ENCODE measurements at regions not wholly inside any gene's neighbourhood (a gene's known extent, or its start where the extent isn't known, plus 50 kb on each side); places are given as distances from the start of the nearest gene placed in this dataset.

GRCh38 chr9:109721001-109721400 lies 59.0 kb upstream of the PALM2AKAP2 start:
- Histone ChIP-seq H3K4me2 (ENCODE audit: insufficient read depth, low read length) (no peak overlapping the region), H3K27ac (ENCODE audit: insufficient read depth, low read depth, low read length) (no peak overlapping the region), H4K20me1 (replicated peaks; ENCODE audit: control insufficient read depth, extremely low read depth, insufficient read depth, low read length) (no peaks in the 10 kb centered on the region), H3K4me3 (replicated peaks in 1 of 3; ENCODE audit: insufficient read depth in 1 of 3, low read depth in 1 of 3, low read length in 3 of 3) (no peak overlapping the region), H3K9ac (replicated peaks; ENCODE audit: extremely low read depth, insufficient read depth, low read length) (no peak overlapping the region), H3K9me3 (replicated peaks; ENCODE audit: control insufficient read depth, insufficient read depth, low read length) (no peaks in the 10 kb centered on the region), H3K4me1 (ENCODE audit: control insufficient read depth, extremely low read depth, insufficient read depth, low read length) (no peaks in the 10 kb centered on the region), H3K9me1 (replicated peaks; ENCODE audit: control insufficient read depth, extremely low read depth, insufficient read depth, low read length) (no peaks in the 10 kb centered on the region), H2AFZ (ENCODE audit: low read depth, low read length) (no peak overlapping the region), H3K79me2 (ENCODE audit: control insufficient read depth, insufficient read depth, low read length) (no peaks in the 10 kb centered on the region), H3K27me3 (ENCODE audit: control insufficient read depth in 2 of 2, insufficient read depth in 2 of 2, low read length in 2 of 2) (no peaks in the 10 kb centered on the region), H3K36me3 (ENCODE audit: control insufficient read depth in 2 of 2, extremely low read depth in 1 of 2, insufficient read depth in 2 of 2, low read length in 2 of 2) (no peaks in the 10 kb centered on the region)
- dilution Hi-C loops (cut with MboI; ENCODE audit: extremely low pct_ligation_motif_present, low sequenced_read_pairs), result no loop called here
- ChIA-PET POLR2A (no interaction called here), CTCF (interaction anchor here (1.1 kb wide), 2 partner anchors 8 to 52 kb away, joined by 3 to 4 read pairs; no protein-coding TSS in a partner anchor)
- no TSS peak for BruUV-seq (replicated peaks)
- FAIRE-seq (no peak), DNase-seq (ENCODE audit: low read depth, low spot score) (no peak)
- no peak for TF ChIP-seq POLR2AphosphoS5 (IDR thresholded peaks at IDR 0.05; ENCODE audit: insufficient read depth, low read depth, low read length)
- no peak for TF ChIP-seq POLR2A (IDR thresholded peaks at IDR 0.05; ENCODE audit: low read depth, low read length)
- no peak for TF ChIP-seq FOS (IDR thresholded peaks at IDR 0.05; ENCODE audit: borderline replicate concordance, insufficient read depth, low read length)
- TF ChIP-seq EZH2 (IDR thresholded peaks at IDR 0.05; ENCODE audit: borderline replicate concordance, low read depth, low read length, severe bottlenecking), result no peak
- TF ChIP-seq, protein P1, sequence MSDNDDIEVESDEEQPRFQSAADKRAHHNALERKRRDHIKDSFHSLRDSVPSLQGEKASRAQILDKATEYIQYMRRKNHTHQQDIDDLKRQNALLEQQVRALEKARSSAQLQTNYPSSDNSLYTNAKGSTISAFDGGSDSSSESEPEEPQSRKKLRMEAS (IDR thresholded peaks at IDR 0.05; ENCODE audit: insufficient read depth, insufficient read length), result no peak
- no peak for TF ChIP-seq GATA2 (IDR thresholded peaks at IDR 0.05; ENCODE audit: insufficient read depth, insufficient read length, low read depth, low read length)
- TF ChIP-seq, protein P2, sequence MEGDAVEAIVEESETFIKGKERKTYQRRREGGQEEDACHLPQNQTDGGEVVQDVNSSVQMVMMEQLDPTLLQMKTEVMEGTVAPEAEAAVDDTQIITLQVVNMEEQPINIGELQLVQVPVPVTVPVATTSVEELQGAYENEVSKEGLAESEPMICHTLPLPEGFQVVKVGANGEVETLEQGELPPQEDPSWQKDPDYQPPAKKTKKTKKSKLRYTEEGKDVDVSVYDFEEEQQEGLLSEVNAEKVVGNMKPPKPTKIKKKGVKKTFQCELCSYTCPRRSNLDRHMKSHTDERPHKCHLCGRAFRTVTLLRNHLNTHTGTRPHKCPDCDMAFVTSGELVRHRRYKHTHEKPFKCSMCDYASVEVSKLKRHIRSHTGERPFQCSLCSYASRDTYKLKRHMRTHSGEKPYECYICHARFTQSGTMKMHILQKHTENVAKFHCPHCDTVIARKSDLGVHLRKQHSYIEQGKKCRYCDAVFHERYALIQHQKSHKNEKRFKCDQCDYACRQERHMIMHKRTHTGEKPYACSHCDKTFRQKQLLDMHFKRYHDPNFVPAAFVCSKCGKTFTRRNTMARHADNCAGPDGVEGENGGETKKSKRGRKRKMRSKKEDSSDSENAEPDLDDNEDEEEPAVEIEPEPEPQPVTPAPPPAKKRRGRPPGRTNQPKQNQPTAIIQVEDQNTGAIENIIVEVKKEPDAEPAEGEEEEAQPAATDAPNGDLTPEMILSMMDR (IDR thresholded peaks at IDR 0.05; ENCODE audit: extremely low read depth in 1 of 2, insufficient read depth in 1 of 2, low read depth in 1 of 2, low read length in 2 of 2), result no peak
- no peak for TF ChIP-seq MYC (IDR thresholded peaks at IDR 0.05; ENCODE audit: low read depth, low read length)
- TF ChIP-seq JUN (IDR thresholded peaks at IDR 0.05; ENCODE audit: borderline replicate concordance, insufficient read depth, insufficient read length, low read depth), result no peak
- intact Hi-C loops (cut with micrococcal nuclease), result no loop called here

All from endothelial cell of umbilical vein (primary cell).